Hematopoietic multipotent progenitor cell treated with erythropoietin and hydrocortisone succinate and interleukin-3 and kit ligand, for 17 days (in vitro differentiated cells): ENCODE measurements at regions not wholly inside any gene's neighbourhood (a gene's known extent, or its start where the extent isn't known, plus 50 kb on each side); places are given as distances from the start of the nearest gene placed in this dataset.
"Not testable (repeated sequence)": the region's sequence is repeated elsewhere in the genome, so short reads cannot be mapped to it uniquely, and the experiment has no call there.

Experiments used
- DNase-seq: peaks from one replicate; pipeline ENCODE4 v3.0.0-alpha.2; 2015; ENCODE audit warnings: low spot score

DNA sequence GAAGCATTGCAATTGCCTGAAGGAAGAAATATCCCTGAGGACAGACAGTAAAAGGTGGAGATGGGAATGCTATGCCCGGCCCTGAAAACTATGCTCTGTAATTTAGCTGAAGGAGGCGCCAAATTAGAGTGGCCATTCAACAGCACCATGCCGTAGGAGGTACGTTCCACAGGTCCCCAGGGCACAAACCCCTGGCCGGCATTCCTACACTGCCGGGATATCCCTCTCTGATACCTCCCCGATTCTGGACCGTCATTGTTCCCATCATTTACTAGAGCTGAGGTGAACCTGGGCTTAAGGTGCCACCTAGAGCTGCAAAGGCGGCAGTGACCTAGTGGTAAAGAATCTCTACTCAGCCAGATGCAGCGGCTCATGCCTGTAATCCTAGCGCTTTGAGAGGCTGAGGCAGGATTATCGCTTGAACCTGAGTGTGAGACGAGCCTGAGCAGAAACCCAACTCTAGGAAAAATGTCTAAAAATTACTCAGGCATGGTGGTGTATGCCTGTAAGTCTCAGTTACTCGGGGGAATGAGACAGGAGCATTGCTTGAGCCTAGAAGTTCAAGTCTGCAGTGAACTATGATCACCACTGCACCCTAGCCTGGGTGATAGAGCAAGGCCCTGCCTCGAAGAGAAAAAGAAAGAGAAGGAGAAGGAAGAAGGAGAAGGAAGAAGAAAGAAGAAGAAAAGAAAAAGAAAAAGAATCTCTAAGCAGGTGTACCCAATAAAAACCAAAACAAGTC is 53.0 kb upstream of the TNKS2 start:
- DNase-seq: no peak

- DNase-seq: no peak
These were observed 54.8 kb upstream of the TNKS2 start for GRCh38 chr10:91743465-91743864.

DNA sequence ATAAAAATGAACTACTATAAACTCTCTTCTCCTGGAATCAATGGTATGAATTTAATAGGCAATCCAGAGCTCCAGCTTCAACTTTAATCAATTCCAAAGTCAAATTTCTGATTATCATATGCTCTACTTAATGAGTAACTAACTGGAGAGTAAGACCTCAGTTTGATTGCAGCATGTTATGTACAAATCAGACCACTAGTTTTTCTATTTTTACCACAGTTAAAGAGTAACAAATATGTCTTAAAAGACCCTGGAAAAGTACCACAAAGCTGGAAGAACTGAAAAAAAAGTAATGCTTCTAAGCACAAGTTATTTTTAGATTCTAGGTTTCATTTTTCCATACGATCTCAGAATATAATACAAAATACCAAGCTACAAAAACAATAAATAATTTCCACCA is 56.0 kb upstream of the TNKS2 start:
- no peak for DNase-seq

DNA sequence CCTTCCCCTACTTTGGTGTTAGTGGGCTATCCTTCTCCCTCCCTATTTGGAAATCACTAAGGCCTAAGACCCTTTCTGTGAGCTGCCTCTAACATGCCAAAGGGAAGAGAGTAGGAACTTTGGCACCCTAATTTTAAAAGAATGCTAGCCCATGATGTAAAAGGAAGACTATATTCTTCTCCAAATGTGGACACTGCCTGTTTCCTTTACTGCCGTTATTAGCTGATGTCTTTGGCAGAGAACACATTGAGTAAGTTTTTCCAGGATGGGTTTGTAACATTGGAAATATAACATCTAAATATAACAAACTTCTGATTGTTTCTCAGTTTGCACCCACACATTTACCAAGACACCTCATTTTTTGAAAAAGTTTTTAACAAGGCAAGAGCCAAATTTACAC is 56.9 kb upstream of the TNKS2 start:
- no peak for DNase-seq

DNA sequence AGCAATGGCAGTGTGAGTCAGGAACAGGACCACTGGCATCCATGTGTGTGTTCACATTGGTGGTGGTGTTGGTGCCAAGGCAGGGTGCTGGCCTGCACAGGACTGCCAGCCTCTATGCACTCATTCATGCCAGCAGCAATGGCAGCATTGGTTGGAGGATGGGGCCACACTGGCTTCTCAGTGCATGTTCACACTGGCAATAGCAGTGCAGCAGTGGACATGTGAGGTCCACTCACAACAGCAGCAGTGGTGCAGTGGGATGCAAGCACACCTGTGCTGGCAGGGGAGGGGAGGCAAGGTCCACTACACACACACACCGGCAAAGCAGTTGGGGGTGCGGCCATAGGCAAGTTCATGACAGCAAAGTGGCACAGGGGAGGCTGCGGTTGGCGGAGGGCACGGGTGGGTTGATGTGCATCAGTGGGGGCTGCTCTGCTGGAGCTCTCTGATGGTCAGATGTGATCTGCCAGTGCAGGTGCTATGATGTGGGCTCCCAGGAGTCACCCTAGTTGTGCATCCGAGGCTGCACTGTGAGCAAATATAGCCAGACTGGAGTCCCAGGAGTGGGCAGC is 57.8 kb upstream of the TNKS2 start:
- no peak for DNase-seq

- not testable (repeated sequence) for DNase-seq
These were observed 66.0 kb upstream of the TNKS2 start for GRCh38 chr10:91732265-91732664.

- not testable (repeated sequence) for DNase-seq
These were observed 68.9 kb upstream of the TNKS2 start for GRCh38 chr10:91729339-91729738.

GRCh38 chr10:91726355-91726754 is 71.9 kb upstream of the TNKS2 start:
- no peak for DNase-seq

DNA sequence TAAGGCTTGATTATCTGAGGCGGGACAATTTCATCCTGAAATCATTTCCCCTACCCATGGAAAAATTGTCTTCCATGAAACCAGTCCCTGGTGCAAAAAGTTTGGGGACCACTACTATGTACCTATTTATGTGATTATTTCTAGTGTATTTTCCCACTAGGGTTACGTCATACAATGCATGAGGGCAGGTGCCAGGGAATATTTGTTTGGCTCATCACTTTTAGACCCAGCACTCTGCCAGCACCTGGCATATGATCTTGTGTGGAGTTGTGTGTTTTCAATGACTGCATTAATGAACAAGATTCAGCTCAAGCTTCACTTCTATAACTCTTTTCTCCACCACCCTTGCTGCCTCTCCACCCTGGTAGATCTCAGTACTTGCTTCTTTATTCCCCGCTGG is 73.3 kb upstream of the TNKS2 start:
- DNase-seq: no peak

GRCh38 chr10:91713461-91714072 is 80.7 kb upstream of the PPP1R3C start:
- no peak for DNase-seq

DNA sequence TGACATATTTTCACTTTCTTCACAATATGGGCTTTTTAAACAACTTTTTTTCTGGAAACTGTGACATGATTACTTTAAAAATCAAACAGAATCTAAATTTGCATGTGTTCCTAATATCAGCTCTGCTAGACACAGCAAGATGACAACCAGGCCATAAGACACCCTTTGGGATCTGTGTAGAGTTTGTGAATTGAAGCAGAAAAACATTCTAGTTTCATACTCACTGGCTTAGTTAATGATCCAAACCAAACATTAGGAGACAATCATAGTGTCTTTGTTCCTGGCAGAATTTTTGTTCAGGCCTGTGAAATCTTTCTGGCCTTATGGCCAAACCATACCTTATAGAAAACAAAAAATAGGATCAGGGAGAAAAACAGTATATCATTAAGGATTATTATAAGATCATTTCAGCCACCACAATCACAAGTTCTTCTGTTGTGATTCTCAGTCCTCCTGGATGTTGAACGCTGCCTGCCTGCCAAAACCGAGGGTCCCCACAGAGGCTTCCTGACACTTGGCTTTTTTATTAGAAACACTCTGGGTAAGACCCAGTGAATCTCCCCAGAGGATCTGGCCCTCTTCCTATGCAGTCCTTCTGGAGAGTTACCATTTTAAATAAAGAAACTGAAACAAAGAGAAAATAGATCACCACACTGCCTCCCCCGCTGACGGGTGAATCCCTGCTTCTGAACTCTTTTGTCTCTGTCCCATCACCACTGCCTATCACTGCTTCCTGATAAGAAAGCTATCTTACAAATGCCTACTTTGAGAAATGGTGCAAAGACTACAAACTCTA is 79.2 kb upstream of the PPP1R3C start:
- DNase-seq: no peak

GRCh38 chr10:91709394-91709798 is 76.5 kb upstream of the PPP1R3C start:
- no peak for DNase-seq

GRCh38 chr10:91708174-91708861 is 75.4 kb upstream of the PPP1R3C start:
- DNase-seq: no peak

- no peak for DNase-seq
These were observed 74.4 kb upstream of the PPP1R3C start for GRCh38 chr10:91707236-91707635.

DNA sequence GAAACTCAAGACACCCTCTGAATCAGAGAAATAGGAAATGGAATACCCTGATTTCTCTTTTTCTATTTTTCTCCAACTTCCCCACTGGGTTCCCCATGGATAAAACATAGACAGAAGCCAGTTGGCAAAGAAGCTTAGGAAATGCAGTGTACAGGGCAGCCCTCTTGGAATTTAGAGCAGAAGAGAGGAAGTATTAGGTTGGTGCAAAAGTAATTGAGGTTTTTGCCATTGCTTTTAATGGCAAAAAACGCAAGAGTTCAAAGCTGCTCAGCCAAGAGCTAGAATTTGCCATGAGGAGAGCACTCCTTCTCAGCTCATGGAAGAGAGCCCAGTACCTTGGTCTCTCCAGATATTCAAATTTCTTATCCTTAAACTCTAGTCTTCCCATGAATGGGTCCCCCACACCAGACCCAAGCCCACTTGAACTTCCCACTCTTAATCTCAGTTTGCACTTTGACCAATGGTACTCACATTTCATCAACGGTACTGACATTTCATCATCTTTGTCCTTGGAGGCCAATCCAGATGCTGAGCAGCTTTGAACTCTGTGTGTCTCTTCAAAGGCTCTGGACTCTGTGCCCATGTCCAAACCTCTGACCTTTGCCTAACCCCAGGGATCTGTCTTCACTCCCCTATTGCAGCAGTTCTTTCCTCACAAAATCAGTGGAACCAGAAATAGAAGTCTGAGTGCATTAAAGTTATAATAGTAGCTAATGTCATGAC is 73.2 kb upstream of the PPP1R3C start:
- DNase-seq: no peak

- no peak for DNase-seq
These were observed 69.7 kb upstream of the PPP1R3C start for GRCh38 chr10:91702620-91703019.

- no peak for DNase-seq
These were observed 68.0 kb upstream of the PPP1R3C start for GRCh38 chr10:91700788-91701444.

- DNase-seq: no peak
These were observed 67.4 kb upstream of the PPP1R3C start for GRCh38 chr10:91700273-91700672.

GRCh38 chr10:91698258-91698657 is 65.4 kb upstream of the PPP1R3C start:
- DNase-seq: no peak

DNA sequence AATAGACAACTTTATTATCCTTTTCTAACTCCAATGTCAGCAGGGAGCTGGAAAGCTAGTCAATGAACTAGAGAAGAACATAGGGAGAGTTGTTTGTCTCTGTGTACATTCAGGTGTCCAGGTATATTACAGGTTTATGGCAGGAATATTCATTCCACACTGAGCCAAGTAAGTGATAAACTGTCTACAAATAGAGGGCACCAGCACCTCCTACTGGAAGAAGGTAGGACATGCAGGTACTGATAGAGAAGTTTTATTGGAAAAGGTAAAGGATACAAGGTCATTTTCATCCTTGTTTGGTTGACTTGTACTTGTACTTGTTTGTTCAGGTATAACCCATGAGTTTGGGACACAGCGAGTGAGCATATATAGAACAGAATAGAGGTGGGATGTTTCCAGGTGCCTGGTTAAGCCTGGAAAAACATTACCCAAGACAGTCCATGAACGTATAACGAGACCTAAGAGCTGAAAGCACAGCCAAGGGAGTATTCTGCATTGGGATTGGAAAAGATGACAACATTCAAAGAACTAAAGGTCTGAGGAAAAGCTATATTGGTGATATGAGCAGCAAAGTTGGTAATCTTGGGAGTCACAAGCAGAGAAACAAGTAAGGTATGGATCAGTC is 61.4 kb upstream of the PPP1R3C start:
- DNase-seq: peak; percentile 26
